ENCODE measurements at regions not wholly inside any gene's neighbourhood (a gene's known extent, or its start where the extent isn't known, plus 50 kb on each side); places are given as distances from the start of the nearest gene placed in this dataset.

GRCh38 chr17:54608634-54609155, 292.0 kb upstream of the TOM1L1 start:
- TF ChIP-seq POLR2A (IDR thresholded peaks at IDR 0.05) (no peak), CTCF (IDR thresholded peaks at IDR 0.05) (no peak)

Measured in esophagus squamous epithelium (tissue), 4 donors.